CD4-positive, CD25-positive, alpha-beta regulatory T cell (primary cell): ENCODE measurements at regions not wholly inside any gene's neighbourhood (a gene's known extent, or its start where the extent isn't known, plus 50 kb on each side); places are given as distances from the start of the nearest gene placed in this dataset.

Experiments used
- ATAC-seq, 2 donors: fragments of 150-1000 bp; cut with Tn5 transposase; one replicate each; pipeline ENCODE4 v1.10.0; 2021; ENCODE audit warnings: low read depth in 2 of 2, moderate number of reproducible peaks in 2 of 2, moderate library complexity in 1 of 2
- DNase-seq, 3 donors: peaks; one replicate each; pipeline versions ENCODE4 v3.0.0 to v3.0.0-alpha.2; 2012 to 2022; ENCODE audit warnings: mixed read lengths in 1 of 3
- H3K27ac ChIP-seq: one replicate; pipeline ENCODE4 v1.7.0; 2013; ENCODE audit warnings: mild to moderate bottlenecking, low read length; ENCODE audit not compliant: insufficient read depth, poor library complexity, severe bottlenecking
- H3K27me3 ChIP-seq: one replicate; pipeline ENCODE4 v1.7.0; 2013; ENCODE audit warnings: low read length; ENCODE audit not compliant: control insufficient read depth, insufficient read depth
- H3K36me3 ChIP-seq: one replicate; pipeline ENCODE4 v1.7.0; 2013; ENCODE audit warnings: mild to moderate bottlenecking, low read length, moderate library complexity; ENCODE audit not compliant: control insufficient read depth, insufficient read depth
- H3K4me1 ChIP-seq: 2 replicates; pipeline ENCODE4 v1.7.0; 2013; ENCODE audit warnings: mild to moderate bottlenecking, low read length; ENCODE audit not compliant: insufficient read depth, control insufficient read depth, poor library complexity, severe bottlenecking
- H3K4me3 ChIP-seq: one replicate; pipeline ENCODE4 v1.7.0; 2013; ENCODE audit warnings: low read depth, mild to moderate bottlenecking, low read length, moderate library complexity
- H3K9me3 ChIP-seq, 2 experiments: 1 replicate in 1 of 2; 2 replicates in 1 of 2; pipeline ENCODE4 v1.7.0; 2013; ENCODE audit warnings: low read length in 2 of 2, mild to moderate bottlenecking in 1 of 2, moderate library complexity in 1 of 2; ENCODE audit not compliant: control insufficient read depth in 2 of 2
- H3K27ac Mint-ChIP-seq, 3 donors: one replicate each; pipeline ENCODE4 v1.8.0; 2020 to 2022; ENCODE audit warnings: mild to moderate bottlenecking in 3 of 3, mixed read lengths in 3 of 3, moderate library complexity in 2 of 3
- H3K27me3 Mint-ChIP-seq: one replicate; pipeline ENCODE4 v1.8.0; 2022; ENCODE audit warnings: mild to moderate bottlenecking, mixed read lengths
- H3K36me3 Mint-ChIP-seq: one replicate; pipeline ENCODE4 v1.8.0; 2020; ENCODE audit warnings: mixed read lengths
- H3K4me1 Mint-ChIP-seq, 4 donors: one replicate each; pipeline ENCODE4 v1.8.0; 2020 to 2022; ENCODE audit warnings: mixed read lengths in 4 of 4, mild to moderate bottlenecking in 1 of 4
- H3K4me3 Mint-ChIP-seq, 4 donors: one replicate each; pipeline ENCODE4 v1.8.0; 2020 to 2022; ENCODE audit warnings: mild to moderate bottlenecking in 4 of 4, mixed read lengths in 4 of 4, moderate library complexity in 3 of 4
- H3K9me3 Mint-ChIP-seq, 7 donors: one replicate each; pipeline ENCODE4 v1.8.0; 2020 to 2022; ENCODE audit warnings: mixed read lengths in 7 of 7, mild to moderate bottlenecking in 3 of 7, moderate library complexity in 2 of 7

DNA sequence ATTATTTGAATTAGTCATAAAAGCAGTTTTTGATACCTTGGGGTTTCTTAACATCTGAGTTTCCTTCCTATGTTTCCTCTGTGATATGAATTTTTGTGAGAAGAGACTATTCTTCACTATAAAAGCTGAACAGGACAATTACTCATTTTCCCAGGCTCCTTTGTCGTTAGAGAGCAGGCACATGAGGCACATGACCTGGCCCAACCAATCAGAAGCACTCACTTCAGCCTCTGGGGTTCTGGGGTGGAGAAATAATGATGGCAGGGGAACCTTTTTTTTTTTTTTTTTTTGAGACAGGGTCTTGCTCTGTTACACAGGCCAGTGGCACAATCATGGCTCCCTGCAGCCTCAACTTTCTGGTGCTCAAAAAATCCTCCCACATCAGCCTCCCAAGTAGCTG lies 145.5 kb upstream of the ASIC2 start:
- ATAC-seq, result no peak
- Mint-ChIP-seq H3K27me3 (no peaks in the 10 kb centered on the region), H3K4me1 (no peaks in the 10 kb centered on the region), H3K4me3 (no peak overlapping the region), H3K27ac (no peak overlapping the region), H3K36me3 (no peaks in the 10 kb centered on the region), H3K9me3 (peaks cover 0 to 4% (median 2%) of the 10 kb centered on the region in 7 donors)
- Histone ChIP-seq H3K9me3 (no peaks in the 10 kb centered on the region), H3K27me3 (no peaks in the 10 kb centered on the region), H3K36me3 (no peaks in the 10 kb centered on the region), H3K4me3 (no peak overlapping the region), H3K27ac (no peak overlapping the region), H3K4me1 (no peaks in the 10 kb centered on the region)
- DNase-seq, result no peak

DNA sequence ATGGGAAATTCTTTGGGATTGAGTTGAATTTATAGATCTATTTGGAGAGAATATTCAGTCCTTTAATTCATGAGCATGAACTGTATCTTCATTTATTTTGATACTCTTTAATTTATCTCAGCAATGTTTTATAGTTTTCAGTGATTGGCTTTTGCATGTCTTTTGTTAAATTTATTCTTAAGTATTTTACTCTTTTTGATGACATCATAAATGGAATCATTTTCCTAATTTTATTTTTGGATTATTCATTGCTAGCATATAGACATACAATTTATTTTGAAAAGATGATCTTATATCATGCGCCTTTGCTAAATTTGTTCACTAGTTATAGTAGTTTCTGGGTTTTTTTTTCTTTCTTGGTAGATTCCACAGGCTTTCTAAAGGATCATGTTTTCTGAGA lies 149.2 kb upstream of the ASIC2 start:
- ATAC-seq (no peak), DNase-seq (no peak)
- Mint-ChIP-seq H3K36me3 (no peaks in the 10 kb centered on the region), H3K9me3 (peaks cover 0 to 6% (median 3%) of the 10 kb centered on the region in 7 donors), H3K27ac (no peak overlapping the region), H3K27me3 (no peaks in the 10 kb centered on the region), H3K4me3 (no peak overlapping the region), H3K4me1 (no peaks in the 10 kb centered on the region)
- no peaks in the 10 kb centered on the region for H3K36me3 ChIP-seq
- H3K4me1 ChIP-seq, result no peaks in the 10 kb centered on the region
- no peak overlapping the region for H3K27ac ChIP-seq
- no peaks in the 10 kb centered on the region for H3K27me3 ChIP-seq
- H3K9me3 ChIP-seq, result no peaks in the 10 kb centered on the region
- H3K4me3 ChIP-seq, result no peak overlapping the region

DNA sequence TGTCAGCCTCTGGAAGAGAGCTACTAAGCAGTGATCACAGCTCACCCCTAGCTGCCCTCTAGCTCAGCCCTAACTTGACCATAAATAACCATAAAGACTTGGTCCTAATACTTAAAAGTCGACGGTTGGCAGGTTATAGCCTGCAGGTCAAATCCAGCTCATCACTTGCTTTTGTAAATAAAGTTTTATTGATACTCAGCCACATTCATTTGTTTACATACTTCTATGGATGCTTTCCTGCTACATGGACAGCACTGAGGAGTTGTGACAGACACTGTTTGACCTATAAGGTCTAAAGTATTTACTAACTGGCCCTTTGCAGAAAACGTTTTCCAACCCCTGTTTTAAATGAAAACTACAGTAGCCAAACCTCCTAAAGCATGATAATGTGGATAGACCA lies 151.6 kb upstream of the ASIC2 start:
- Mint-ChIP-seq H3K4me1 (no peaks in the 10 kb centered on the region), H3K4me3 (no peak overlapping the region), H3K27me3 (no peaks in the 10 kb centered on the region), H3K27ac (no peak overlapping the region), H3K9me3 (peaks cover 0 to 6% (median 3%) of the 10 kb centered on the region in 7 donors), H3K36me3 (no peaks in the 10 kb centered on the region)
- Histone ChIP-seq H3K9me3 (no peaks in the 10 kb centered on the region), H3K27ac (no peak overlapping the region), H3K4me1 (no peaks in the 10 kb centered on the region), H3K27me3 (no peaks in the 10 kb centered on the region), H3K36me3 (no peaks in the 10 kb centered on the region), H3K4me3 (no peak overlapping the region)
- ATAC-seq (no peak), DNase-seq (no peak)

DNA sequence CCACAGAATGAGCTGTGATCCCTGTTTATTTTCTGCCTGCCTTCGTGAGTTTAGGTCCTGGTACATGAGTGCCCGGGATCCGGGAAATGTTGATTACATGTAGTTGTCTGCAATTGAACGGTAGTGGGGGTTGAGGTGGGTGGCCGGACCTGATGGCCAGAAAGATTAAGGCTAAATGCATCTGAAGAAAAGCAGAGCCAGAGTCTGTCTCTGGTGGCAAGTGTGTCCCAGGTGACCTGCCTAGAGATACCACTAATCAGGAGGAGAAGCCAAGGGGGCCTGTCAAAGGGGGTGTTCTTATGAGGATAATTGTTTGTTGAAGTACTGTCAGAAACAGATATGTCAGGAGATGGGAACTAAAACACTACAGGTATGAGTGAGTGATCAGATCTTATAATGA lies 154.0 kb upstream of the ASIC2 start:
- no peaks in the 10 kb centered on the region for H3K36me3 ChIP-seq
- Mint-ChIP-seq H3K9me3 (peaks cover 0 to 8% (median 3%) of the 10 kb centered on the region in 7 donors), H3K4me3 (no peak overlapping the region), H3K36me3 (no peaks in the 10 kb centered on the region), H3K27me3 (no peaks in the 10 kb centered on the region), H3K27ac (peak overlapping the region in 1 of 3 donors; percentile 3), H3K4me1 (no peaks in the 10 kb centered on the region)
- no peaks in the 10 kb centered on the region for H3K4me1 ChIP-seq
- H3K4me3 ChIP-seq, result no peak overlapping the region
- H3K27ac ChIP-seq, result no peak overlapping the region
- ATAC-seq (no peak), DNase-seq (no peak)
- no peaks in the 10 kb centered on the region for H3K9me3 ChIP-seq
- no peaks in the 10 kb centered on the region for H3K27me3 ChIP-seq

DNA sequence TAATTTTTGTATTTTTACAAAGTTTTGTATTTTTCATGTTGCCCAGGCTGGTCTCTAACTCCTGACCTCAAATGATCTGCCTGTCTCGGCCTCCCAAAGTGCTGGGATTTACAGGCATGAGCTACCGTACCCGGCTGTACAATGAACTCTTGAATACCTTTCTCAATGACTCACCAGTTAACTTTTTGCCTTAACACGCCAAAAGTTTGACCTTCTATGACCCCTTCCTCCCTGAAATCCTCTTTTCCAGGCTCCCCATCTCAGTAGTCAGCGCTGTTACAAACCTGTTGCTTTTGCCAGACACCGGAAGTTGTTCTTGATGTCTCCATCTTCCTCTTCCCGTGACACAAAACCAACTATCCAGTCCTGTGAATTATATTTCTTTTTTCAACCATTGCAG lies 158.1 kb upstream of the ASIC2 start:
- Histone ChIP-seq H3K36me3 (no peaks in the 10 kb centered on the region), H3K4me1 (no peaks in the 10 kb centered on the region), H3K9me3 (no peaks in the 10 kb centered on the region), H3K4me3 (no peak overlapping the region), H3K27ac (no peak overlapping the region), H3K27me3 (peaks cover 2% of the 10 kb centered on the region)
- Mint-ChIP-seq H3K4me1 (no peaks in the 10 kb centered on the region), H3K27ac (no peak overlapping the region), H3K9me3 (peaks cover 0 to 11% (median 2%) of the 10 kb centered on the region in 7 donors), H3K36me3 (no peaks in the 10 kb centered on the region), H3K4me3 (no peak overlapping the region), H3K27me3 (no peaks in the 10 kb centered on the region)
- no peak for DNase-seq
- ATAC-seq, result no peak

DNA sequence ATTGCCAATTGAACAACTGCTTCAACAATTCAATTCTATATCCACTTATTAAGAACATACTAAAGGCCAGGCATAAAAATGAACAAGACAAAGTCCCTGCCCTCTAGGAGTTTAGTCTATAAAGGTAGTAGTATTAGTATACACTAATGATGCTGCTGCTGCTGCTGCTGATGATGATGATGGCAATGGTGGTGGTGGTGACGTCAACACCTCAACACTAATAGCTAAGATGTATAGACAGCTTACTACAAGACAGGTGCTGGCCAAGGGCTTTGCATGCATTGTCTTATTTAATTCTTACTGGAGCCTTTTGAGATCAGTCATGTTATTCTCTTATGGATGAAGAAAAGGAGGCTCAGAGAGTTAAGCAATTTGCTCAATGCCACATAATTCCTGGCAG lies 164.4 kb upstream of the ASIC2 start:
- H3K27me3 ChIP-seq, result peaks cover 4% of the 10 kb centered on the region
- H3K4me3 Mint-ChIP-seq, result no peak overlapping the region
- no peak overlapping the region for H3K27ac ChIP-seq
- no peaks in the 10 kb centered on the region for H3K4me1 ChIP-seq
- no peak overlapping the region for H3K4me3 ChIP-seq
- H3K9me3 ChIP-seq, result no peaks in the 10 kb centered on the region
- no peaks in the 10 kb centered on the region for H3K36me3 ChIP-seq
- DNase-seq, result no peak
- ATAC-seq, result no peak
- H3K27ac Mint-ChIP-seq, result no peak overlapping the region
- peaks cover 0 to 8% (median 0%) of the 10 kb centered on the region in 7 donors for H3K9me3 Mint-ChIP-seq
- H3K4me1 Mint-ChIP-seq, result no peaks in the 10 kb centered on the region
- no peaks in the 10 kb centered on the region for H3K36me3 Mint-ChIP-seq
- H3K27me3 Mint-ChIP-seq, result peaks cover 6% of the 10 kb centered on the region

DNA sequence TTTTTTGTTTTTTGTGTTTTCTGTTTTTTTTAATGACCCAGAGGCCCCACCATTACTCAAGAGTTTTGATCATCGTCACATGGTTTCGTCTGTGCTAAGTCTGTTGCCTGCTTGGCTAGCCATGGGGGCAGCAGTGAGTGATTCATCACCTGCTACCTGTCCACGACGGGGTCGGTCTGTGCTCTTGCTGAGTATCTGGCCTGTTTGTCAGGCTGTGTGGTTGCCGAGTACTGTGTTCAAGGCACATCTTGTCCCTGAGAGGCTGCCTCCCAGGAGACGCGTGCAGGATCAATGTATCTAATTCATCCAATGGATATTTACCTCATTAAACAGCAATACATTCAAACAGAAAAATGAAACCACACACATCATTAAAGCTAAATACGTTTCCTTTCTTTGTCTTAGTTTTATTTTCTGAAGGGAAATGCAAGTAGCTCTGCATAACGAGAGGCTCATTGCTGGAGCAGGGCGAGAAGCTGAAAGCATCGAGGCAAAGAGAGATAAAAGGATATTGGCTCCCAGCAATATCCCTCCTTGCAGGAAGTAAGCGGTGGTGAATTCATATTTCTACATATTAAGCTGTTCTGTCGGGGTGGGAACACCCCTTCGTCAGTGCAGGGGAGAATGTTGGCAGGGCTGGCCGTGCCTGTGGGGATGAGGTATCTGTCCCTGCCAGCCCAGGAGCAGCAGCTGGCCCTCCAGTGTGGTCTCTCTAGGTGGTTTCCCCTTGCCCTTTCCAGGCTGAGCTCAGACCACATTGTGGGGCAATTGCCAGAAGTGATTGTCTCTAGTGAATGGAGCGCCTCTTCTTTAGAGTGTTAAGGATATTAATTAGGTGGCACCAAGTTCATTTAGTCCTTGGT lies 166.2 kb upstream of the ASIC2 start:
- ATAC-seq, result no peak
- H3K36me3 ChIP-seq, result no peaks in the 10 kb centered on the region

More for the DNA sequence above, 166.2 kb upstream of the ASIC2 start:
- Histone ChIP-seq H3K9me3 (no peaks in the 10 kb centered on the region), H3K27me3 (peaks cover 2% of the 10 kb centered on the region), H3K4me1 (no peaks in the 10 kb centered on the region), H3K27ac (no peak overlapping the region), H3K4me3 (no peak overlapping the region)
- peaks cover 15% of the 10 kb centered on the region for H3K27me3 Mint-ChIP-seq
- H3K36me3 Mint-ChIP-seq, result no peaks in the 10 kb centered on the region
- H3K4me3 Mint-ChIP-seq, result no peak overlapping the region
- H3K27ac Mint-ChIP-seq, result no peak overlapping the region
- no peak for DNase-seq
- H3K9me3 Mint-ChIP-seq, result peaks cover 0 to 6% (median 0%) of the 10 kb centered on the region in 7 donors
- no peaks in the 10 kb centered on the region for H3K4me1 Mint-ChIP-seq
